ENCODE measurements at regions not wholly inside any gene's neighbourhood (a gene's known extent, or its start where the extent isn't known, plus 50 kb on each side); places are given as distances from the start of the nearest gene placed in this dataset.
"Not testable (repeated sequence)": the region's sequence is repeated elsewhere in the genome, so short reads cannot be mapped to it uniquely, and the experiment has no call there.

DNA sequence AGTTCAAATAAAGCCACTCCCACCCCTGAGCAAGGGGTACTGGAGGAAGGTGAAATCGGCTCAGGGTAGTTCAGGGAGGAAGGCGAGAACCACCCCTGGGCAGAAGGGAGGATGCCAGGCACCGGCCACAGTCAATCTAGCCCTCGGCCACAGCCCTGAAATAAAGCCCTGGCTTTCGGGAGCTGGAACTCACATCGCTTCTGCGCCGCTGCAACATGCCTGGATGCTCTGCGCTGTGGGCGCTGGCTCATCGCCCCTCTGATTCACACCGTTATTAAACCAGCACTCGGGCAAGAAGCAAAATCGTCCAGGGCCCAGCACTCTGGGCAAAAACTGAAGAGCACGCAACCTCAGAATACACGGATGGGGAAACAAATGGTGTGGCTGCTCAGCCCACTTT is 136.9 kb upstream of the RREB1 start:
- DNase-seq (ENCODE audit: low spot score): no peak

DNA sequence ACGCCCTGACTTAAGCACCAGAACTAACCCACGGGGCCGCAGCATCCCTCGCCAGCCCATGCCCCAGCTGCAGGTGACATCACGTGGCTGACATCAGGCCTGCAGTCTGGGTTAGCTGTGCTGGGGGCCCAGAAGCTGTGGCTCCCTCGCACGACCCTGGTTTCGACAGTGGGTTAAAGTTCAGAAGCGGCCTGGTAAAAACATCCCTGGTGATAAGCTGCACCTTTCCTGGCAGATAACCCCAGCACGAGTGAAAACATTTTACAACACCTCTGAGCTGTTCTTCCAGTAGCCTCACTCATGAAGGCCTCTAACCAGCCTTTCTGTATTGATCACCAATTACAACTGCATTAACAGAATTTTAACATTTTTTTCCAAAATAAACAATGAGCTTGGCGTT is 136.4 kb upstream of the RREB1 start:
- no peak for DNase-seq (ENCODE audit: low spot score)

DNA sequence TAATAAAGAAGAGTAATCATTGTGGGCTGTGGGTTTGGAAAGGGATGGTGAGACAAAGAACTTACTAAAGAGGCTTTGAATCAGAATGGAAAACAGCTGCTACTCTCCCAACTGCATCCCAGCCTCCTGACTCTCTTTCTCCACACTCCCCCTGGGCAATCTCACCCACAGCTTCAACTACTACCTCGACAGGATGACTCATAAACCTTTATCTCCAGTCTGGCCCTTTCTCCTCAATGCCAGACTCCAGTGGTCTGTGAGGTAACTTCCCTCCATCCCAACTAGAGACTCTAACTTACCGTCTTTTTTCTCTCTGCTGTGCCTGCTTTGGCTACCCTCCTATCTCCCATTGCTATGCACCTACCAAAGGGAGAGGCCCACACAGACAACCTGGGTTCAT is 135.3 kb upstream of the RREB1 start:
- no peak for DNase-seq (ENCODE audit: low spot score)

DNA sequence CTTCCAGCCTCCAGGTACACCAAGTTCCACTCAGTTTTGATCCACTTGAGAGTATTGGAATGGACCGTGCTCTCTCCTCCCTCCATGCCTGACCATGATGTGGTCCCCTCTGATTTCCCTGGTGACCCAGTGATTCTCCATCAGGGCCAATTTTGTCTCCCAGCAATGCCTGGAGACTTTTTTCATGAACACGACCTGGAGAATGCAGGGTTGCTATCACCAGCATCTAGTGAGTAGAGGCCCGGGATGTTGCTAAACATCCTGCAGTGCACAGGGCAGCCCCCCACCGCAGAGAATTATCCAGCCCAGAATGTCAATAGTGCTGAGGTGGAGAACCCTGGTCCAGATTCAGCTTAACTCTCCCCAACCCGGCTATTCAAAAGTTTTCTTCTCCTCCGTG is 134.0 kb upstream of the RREB1 start:
- no peak for DNase-seq (ENCODE audit: low spot score)

DNA sequence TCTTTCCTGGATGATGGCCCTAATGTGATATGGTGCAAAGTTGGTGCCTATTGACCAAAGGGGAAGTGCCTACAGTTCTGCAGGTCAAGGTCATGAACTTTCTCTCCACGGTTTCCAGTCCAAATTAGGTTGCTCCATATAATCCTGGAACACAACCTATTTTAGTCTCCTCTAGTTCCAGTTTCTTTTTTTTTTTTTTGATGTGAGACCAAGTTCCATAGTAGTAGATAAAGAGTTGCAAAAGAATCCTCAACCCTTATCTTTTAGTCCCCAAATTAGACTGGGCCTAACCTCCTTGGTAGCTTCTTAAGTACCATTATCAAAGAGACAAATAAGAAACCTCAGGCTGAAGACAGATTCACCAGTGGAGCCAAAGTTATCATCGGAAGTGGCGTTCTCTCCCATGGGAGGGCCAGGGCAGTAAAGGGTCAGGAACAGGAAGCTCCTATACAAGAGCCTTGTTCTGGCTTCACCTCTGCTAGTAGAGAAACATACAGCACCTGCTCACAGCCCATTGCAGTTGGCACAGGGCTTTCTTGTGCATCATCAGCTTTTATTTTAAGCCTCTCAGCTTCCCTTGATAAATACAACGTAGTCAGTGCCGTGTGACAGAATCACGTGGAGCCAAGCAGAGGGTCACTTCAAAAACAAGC is 132.2 kb upstream of the RREB1 start:
- no peak for DNase-seq (ENCODE audit: low spot score)

DNA sequence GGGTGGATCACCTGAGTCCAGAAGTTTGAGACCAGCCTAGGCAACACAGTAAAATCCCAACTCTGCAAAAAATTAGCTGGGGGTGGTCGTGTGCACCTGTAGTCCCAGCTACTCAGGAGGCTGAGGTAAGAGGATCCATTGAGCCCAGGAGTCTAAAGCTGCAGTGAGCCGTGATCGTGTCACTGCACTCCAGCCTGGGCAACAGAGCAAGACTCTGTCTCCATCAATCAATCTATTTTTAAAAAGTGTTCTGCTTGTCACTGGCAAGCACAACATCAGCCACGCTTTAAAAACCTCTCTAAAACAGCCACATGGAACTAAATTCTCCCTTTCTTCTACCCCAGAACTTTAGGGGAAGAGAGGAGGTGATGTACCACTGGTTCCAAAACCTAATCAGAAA is 131.6 kb upstream of the RREB1 start:
- DNase-seq (ENCODE audit: low spot score): no peak

DNA sequence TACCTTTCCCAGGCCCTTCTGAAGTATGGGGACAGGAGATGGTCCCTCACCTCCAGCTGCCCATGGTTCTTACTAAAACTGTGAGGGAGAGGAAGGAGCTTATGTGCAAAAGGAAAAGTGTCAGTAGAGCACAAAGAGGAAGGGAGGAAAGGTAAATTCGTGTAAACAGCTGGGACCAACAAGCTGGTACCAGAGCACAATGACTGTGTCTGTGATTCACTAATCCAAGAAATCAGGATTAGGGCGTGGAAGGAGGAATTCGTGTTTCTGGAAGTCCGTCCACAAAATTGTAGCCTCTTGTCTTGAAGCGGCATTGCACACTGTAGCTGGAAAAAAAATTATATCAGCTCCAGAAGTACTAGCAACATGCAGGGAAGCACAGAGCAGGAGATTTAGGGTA is 129.0 kb upstream of the RREB1 start:
- no peak for DNase-seq (ENCODE audit: low spot score)

DNA sequence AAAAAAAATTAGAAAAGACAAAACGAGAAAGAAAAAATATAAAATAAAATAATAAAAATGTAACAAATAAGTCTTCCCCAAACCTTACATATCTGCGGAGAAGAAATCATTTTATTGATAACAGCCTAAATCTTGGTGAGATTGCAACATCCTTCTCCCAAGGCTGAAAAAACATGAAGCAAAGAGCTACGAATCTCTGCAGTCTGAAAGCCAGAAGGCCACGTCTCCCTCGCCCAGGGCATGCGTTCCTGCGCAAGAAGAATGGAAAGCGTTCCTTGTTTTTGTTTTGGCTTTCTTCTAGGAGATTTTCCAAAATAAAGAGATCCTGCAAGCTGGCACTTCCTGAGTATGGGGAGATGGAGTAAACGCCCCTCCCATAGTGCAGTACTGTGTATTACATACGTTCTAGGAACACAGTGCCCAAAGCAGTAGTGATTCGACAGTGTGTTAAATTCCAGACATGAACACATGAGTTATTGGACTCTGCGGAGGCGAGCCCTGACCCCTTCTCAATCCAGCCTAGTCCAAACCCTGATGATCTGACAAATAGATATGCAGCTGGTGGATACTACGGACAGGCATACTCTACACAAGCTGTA is 126.7 kb upstream of the RREB1 start:
- DNase-seq (ENCODE audit: low spot score): no peak

DNA sequence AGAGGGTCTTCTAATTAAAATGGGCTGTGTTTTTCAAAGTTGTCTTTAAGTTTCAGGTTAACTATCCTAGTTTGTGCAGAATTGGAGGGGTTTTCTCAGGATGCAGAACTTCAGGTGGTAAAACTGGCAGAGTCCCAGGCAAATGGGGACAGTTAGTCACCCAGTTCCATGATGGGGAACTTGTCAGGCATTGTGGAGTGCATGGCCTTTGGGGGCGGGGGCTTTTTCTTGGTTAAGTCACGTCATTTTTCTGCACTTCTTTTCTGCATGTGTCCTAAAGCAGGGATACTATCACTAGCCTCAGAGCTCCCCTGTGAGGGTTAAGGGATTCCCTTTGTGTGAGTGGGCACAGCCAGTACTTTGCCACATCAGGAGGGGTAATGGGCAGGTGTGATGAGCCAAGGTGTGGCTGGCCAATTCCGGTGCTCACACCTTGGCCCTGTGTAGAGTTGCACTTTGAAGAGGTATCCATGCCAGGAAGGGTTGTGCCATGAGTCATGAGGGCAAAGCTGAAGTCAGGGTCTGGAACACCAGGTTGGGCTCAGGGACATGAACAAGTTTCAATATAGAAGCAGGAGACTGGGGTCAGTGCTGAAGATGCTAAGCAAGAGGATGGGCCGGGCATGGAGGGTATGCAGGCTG is 126.0 kb upstream of the RREB1 start:
- no peak for DNase-seq (ENCODE audit: low spot score)

DNA sequence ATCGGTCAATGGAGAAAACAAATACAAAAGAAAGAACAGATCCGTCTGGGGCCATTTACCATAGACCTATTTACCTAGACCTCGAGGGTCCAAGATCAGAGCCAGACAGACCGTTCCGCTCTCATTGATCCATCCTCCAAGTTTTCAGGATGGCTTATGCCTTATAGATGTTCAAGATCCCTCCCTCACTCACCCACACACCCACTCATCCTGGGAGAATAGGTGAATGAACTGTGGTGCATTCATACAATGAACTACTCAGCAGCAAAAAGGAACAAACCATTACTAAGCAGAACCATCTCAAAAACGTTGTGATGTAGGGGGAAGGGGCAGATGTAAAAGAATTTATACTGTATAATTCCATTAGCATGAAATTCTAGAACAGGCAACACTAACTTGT is 125.1 kb upstream of the RREB1 start:
- DNase-seq (ENCODE audit: low spot score): no peak

DNA sequence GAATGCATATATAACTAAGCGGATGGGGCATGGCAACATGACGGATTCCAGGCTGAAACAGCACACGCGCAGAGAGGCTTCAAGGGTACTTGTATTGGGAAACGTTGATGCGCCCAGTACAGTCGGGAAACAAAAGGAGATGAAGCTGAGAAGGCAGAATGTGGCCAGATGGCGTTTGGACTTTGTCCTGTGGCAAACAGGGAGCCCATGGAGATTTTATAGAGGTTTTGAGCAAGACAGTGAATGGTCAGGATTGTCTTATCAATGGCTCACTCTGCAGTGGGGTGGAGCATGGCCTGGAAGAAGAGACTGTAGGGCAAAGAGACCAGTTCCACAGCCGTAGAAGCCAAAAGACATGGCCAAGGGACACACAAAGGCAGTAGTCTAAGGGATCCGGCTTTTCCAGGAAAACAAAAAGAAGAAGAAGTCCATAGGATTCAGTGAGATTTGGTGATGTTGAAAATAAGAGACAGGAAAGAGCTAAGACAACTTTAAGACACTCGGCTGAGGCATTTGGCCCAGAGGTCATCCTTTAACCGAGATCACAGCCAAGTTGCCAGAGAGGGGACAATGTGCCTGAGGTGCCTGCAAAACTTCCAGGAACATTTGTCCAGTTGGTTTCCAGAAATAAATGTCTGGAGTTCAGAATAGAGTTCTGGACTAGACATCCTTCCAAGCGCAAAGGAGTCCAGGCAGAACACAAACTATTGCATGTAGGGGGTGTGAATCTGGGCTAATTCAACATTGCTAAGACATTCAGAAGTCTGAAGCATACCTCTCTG is 123.0 kb upstream of the RREB1 start:
- peak; percentile 64 for DNase-seq (ENCODE audit: low spot score)

DNA sequence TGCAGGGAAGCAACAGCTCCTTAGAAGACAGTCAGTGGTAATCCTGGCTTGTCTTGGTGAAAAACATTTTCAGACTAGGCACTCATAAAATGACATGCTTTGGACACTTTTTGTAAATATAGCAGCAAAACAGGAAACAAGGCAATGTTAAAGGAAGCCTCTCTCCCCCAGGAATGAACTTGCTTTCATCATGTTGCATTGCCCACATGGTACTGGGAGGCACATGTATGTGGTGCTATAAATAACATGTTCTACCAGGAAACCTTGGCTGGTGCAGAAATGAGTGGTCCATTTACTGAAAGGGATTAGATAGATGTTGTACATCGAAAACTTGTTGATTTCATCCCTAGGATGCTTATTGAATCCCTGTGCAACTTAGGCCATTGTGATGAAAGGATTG is 121.4 kb upstream of the RREB1 start:
- DNase-seq (ENCODE audit: low spot score): no peak

DNA sequence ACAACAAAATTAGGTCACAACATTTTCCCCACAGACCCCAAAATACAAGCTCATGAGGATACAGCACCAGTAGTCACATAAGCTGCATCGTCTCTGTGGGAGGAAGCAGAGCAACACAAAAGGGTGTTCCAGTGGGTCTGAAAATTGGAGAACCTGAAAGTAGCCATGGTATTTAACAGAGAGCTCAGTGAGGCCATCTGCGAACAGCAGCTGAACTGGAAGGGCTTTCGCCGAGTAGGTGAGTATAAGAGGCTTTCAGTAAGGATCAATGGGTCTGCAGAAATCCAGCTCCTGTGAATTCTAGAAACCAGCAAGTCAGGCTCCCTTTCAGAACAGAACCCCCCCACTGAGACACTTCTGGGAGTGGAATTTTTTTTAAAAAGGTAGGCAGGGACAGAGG is 120.0 kb upstream of the RREB1 start:
- no peak for DNase-seq (ENCODE audit: low spot score)

DNA sequence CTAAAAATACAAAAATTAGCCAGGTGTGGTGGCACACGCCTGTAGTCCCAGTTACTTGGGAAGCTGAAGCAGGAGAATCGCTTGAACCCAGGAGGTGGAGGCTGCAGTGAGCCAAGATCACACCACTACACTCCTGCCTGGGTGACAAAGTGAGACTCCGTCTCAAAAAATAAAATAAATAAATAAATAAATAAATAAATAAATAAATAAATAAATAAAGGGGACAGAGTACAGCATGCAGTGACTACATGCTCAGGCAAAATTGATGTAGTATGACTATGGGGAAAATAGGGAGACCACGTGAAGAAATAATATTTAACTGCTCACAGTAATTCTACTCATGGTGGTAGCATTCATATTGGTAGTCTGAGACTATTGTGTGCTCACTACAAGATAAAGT is 117.7 kb upstream of the RREB1 start:
- not testable (repeated sequence) for DNase-seq (ENCODE audit: low spot score)

DNA sequence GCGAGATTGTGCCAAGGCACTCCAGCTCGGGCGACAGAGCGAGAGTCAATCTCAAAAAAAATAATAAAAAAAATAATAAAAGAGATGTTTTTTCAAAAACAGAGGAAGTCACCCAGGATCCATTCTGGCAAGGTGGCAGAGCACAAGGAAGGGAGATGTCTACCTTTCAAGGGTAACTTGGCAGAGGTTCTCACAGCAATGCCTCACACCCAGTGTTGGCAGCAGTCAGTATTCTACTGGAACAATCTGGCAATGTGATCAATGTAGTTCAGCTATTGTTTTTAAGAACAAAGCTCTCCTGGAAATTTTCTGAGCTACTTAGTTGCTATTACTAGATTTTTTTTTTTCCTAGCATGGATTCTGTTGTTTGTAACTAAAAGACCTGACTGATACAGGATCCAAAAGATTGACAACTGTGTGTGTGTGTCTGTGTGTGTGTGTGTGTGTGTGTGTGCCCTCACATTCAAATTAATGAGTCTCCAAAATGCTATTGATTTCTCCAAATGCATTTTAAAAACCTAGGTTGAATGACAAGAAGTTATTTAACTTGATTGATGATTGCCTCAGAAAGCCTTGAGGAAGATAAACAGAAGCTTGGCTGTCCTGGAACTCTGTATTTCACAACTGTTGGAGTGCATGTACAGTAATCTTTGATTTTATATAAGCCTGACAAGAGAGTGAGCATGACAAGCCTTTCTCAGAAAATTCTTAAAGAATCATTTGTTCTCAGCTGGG is 114.1 kb upstream of the RREB1 start:
- no peak for DNase-seq (ENCODE audit: low spot score)

DNA sequence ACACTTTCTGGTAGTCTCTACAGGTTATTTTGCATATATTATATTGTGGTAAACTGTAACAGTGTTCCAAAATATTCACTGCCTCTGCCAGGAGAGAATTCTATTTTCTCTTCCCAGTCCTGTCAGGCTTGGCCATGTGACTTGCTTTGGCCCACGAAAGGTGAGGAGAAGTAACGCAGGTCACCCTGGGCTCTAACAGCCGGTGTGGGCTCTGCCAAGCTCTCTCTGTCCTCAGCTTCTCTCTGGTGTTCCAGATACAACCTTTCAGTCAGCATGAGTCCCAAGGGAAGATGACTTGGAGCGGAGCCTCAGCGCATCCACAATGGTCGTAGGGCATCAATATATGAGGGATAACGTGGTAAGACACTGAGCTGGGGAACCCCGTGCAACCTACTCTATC is 113.0 kb upstream of the RREB1 start:
- no peak for DNase-seq (ENCODE audit: low spot score)

DNA sequence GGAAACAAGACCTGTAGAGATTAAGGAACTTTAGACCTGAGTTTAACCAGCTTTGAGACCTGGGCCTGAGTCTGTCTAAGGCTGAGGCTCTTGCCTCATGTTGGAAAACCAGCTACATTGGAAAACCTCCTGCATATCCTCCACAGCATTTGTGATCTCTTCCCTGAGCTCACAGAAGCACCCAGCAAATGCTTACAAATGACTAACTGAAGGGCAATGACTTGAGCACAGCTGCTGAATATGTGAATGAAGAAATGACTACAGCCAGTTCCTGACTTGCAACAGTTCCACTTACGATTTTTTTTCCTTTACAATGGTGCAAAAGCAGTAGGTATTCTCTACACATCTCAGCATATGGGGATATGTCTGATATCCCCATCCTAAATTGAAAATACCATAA is 112.4 kb upstream of the RREB1 start:
- no peak for DNase-seq (ENCODE audit: low spot score)

DNA sequence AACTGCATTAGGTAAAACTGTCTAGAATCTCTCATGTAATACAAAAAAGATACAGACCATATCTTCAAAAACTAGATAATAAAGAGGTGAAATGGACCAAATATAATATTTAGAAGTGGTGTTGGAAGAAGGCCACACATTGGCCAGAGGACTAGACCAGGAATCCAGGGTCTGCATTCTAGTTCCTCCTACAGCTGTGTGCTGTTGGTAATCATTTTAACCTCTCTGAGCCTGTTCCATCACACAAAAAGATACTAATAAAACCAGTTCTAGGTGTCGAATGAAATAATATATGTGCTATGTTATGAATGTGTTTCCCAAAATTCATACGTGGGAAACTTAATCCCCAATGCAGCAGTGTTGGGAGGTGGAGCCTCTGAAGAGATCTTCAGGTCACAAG is 111.6 kb upstream of the RREB1 start:
- no peak for DNase-seq (ENCODE audit: low spot score)

DNA sequence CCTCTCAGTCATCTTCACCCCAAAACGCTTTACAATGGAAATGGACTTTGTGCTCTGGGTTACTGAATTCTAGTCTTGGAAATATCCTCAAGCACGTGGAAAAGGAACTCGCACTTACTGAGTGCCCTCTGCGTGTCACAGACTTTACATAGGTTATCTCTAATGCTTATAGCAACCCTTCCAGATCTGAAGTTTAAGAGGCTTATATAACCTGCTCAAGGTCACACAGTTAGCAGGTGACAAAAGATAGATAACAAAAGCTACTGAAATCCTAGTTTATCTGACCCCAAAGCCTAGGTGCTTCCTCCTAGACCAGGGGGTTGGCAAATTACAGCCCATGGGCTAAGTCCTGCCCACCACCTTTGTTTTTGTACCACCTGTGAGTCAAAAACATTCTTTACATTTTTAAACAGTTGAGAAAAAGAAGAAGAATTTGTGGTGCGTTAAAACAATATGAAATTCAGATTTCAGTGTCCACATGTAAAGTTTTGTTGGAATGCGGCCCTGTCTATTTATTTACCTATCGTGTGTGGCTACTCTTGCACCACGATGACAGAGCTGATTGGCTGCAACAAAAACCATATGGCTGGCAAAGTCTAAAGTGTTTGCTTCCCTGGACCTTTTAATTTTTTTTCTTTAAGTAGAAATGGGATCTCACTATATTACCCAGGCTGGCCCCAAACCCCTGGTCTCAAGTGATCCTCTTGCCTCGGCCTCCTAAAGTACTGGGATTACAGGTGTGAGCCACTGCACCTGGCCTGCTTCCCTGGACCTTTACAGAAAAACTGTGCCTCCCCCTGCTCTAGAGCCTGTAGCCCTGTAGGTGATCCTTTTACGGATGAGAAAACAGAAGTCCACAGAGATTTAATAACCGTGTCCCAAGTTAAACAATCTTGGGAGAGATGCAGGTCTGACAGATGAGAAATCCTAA is 110.2 kb upstream of the RREB1 start:
- no peak for DNase-seq (ENCODE audit: low spot score)

DNA sequence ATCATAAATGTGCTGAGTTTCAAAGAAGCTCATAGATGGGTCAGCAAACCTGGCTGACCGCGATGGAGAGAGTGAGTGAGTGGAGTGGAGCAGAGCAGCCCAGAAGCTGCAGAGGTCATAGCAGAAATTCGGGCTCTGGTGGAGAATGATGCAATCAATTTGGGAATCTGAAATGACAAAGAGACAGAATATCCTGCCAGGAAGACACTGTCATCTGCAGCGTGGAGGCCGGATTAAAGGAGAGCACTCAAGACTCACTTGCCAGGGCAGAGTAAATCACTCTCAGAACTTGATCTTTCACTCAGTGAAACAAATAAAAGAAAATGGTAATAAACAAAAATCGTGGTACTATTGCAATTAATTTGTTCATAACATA is 109.6 kb upstream of the RREB1 start:
- DNase-seq (ENCODE audit: low spot score): no peak
